ENCODE measurements at regions not wholly inside any gene's neighbourhood (a gene's known extent, or its start where the extent isn't known, plus 50 kb on each side); places are given as distances from the start of the nearest gene placed in this dataset.

DNA sequence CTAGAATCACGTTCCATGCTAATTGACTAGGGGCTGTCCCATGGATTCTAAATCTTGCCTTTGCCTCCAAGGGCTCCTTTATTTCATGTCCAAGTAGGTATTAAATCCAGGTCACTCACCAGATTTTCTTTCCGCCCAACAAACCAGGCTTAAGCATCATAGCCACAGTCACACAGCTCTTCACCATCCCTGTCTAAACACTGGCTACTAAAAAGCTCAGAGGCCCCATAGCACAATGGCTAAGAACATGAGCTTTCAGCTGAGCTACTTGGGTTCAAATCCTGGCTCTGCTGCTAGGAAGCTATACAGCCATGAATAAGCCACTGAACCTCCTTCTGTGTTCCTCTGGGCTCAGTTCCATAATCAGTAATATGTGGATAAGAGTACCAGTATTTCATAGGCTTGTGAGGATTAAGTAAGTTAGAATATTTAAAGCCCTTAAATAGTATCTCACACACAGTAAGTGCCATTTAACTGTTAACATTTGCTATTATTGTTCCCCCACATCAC lies 277.2 kb upstream of the GJB5 start:
- peaks cover 13% of the 10 kb centered on the region for H3K27me3 Mint-ChIP-seq (ENCODE audit: low read depth)
- H3K4me1 Mint-ChIP-seq: no peaks in the 10 kb centered on the region
- DNase-seq (ENCODE audit: low spot score in 2 of 2, unreplicated experiment in 2 of 2): no peak

DNA sequence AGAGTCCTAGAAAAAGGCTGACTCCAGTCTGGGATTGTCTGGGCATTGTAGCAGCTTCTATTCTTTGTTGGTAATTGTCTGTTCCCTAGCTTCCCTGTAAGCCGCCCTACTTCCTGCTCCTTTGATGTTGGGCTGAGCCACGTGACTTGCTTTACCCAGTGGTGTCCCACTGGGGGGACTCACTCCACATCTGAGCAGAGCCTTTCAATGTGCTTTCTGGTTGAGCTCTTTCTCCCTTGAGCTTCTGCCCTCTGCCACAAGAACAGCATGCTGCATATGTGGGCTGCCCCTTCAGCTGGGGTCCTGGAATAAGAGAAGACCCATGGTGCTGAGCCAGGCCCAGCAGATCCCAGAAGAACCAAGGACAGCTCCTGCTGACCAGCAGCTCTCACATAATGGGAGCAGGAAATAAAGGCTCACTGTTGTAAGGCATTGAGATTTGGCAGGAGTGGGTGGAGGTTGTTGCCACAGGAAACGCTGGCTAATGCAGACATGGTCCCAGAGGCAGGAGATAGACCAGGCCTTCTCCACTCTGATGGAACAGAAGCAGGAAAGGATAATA lies 276.3 kb upstream of the GJB5 start:
- Mint-ChIP-seq H3K4me1 (no peaks in the 10 kb centered on the region), H3K36me3 (no peaks in the 10 kb centered on the region), H3K9me3 (peaks cover 5% of the 10 kb centered on the region), H3K27ac (no peak overlapping the region), H3K27me3 (ENCODE audit: low read depth) (peaks cover 8% of the 10 kb centered on the region), H3K4me3 (no peak overlapping the region)
- DNase-seq (ENCODE audit: low spot score in 2 of 2, unreplicated experiment in 2 of 2): no peak
- TF ChIP-seq, protein P1, sequence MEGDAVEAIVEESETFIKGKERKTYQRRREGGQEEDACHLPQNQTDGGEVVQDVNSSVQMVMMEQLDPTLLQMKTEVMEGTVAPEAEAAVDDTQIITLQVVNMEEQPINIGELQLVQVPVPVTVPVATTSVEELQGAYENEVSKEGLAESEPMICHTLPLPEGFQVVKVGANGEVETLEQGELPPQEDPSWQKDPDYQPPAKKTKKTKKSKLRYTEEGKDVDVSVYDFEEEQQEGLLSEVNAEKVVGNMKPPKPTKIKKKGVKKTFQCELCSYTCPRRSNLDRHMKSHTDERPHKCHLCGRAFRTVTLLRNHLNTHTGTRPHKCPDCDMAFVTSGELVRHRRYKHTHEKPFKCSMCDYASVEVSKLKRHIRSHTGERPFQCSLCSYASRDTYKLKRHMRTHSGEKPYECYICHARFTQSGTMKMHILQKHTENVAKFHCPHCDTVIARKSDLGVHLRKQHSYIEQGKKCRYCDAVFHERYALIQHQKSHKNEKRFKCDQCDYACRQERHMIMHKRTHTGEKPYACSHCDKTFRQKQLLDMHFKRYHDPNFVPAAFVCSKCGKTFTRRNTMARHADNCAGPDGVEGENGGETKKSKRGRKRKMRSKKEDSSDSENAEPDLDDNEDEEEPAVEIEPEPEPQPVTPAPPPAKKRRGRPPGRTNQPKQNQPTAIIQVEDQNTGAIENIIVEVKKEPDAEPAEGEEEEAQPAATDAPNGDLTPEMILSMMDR (IDR thresholded peaks at IDR 0.05; ENCODE audit: unreplicated experiment): no peak

More for the DNA sequence above, 277.2 kb upstream of the GJB5 start:
- no peak overlapping the region for H3K27ac Mint-ChIP-seq
- TF ChIP-seq, protein P1 (IDR thresholded peaks at IDR 0.05; ENCODE audit: unreplicated experiment): no peak
- peaks cover 5% of the 10 kb centered on the region for H3K9me3 Mint-ChIP-seq
- H3K4me3 Mint-ChIP-seq: no peak overlapping the region
- no peaks in the 10 kb centered on the region for H3K36me3 Mint-ChIP-seq

DNA sequence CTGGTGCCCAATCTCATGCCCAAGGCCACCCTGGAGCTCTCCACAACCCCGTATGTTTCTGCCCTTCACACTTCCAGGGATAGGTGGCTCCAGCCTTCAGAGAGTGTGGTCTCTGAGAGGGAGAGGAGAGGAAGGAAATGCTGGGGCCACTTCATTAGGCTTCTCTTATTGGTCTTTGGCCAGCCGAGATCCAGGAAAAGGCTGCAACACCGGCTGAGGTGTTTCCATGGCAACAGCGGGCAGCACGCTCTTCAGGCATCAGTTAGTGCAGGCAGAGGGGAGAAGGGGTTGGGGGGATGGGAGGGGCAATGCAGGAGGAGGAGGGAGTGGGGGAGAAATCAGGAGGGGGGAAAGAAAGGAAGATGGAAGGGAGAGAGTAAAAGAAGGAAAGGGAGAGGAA lies 275.1 kb upstream of the GJB5 start:
- no peaks in the 10 kb centered on the region for H3K4me1 Mint-ChIP-seq
- no peaks in the 10 kb centered on the region for H3K36me3 Mint-ChIP-seq
- H3K27me3 Mint-ChIP-seq (ENCODE audit: low read depth): peaks cover 6% of the 10 kb centered on the region
- TF ChIP-seq, protein P1 (IDR thresholded peaks at IDR 0.05; ENCODE audit: unreplicated experiment): no peak
- no peak overlapping the region for H3K27ac Mint-ChIP-seq
- no peak overlapping the region for H3K4me3 Mint-ChIP-seq
- no peak for DNase-seq (ENCODE audit: low spot score in 2 of 2, unreplicated experiment in 2 of 2)
- peaks cover 8% of the 10 kb centered on the region for H3K9me3 Mint-ChIP-seq

DNA sequence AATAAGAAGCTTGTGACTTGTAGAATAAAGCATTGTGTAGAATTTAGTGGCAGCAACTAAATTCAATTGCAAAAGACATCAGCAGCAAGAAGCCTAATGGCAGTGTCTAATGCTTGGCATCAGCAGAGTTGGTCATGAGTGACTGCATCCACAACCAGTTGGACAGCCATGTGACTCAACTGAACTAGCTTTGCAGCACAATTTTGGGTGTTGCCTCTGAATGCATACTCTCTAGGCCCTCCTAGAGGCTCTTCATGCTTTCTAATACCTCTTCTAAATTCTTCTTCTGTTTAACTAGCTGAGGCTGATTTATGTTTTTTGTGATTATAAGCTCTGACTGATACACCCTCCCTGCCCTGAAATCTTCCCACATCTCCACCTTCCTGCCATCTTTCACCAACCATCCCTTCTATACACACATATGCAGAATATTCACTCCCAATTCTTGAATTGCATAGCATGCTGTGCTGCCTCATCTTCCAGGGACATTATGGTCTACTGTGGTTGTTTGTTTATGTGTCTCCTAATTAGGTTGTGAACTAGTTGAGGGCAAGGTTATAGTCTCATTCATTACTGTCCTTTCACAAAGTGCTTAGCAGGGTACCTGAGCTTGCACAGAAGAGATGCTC lies 266.7 kb upstream of the GJB5 start:
- Mint-ChIP-seq H3K27ac (no peak overlapping the region), H3K27me3 (ENCODE audit: low read depth) (no peaks in the 10 kb centered on the region), H3K4me3 (no peak overlapping the region), H3K4me1 (no peaks in the 10 kb centered on the region), H3K9me3 (peaks cover 67% of the 10 kb centered on the region), H3K36me3 (no peaks in the 10 kb centered on the region)
- TF ChIP-seq, protein P1 (IDR thresholded peaks at IDR 0.05; ENCODE audit: unreplicated experiment): no peak
- no peak for DNase-seq (ENCODE audit: low spot score in 2 of 2, unreplicated experiment in 2 of 2)

DNA sequence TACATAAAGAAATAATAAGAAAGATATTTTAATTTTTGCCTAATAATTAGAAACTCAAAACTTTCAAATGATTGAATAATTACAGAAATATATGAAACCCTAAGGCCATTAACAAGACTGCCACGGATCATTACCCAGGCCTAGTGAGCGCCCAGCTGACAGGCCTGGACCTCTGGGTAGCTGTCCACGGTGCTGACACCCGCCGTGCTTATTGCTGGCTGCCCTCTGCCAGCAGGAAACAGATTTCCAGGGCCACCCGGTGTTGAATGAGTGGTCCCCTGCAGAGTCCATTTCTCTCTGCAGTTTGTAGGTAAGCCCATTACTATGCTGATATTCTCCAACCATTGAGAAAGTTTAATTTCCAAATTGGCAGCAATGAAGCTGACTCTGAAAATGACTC lies 254.4 kb upstream of the GJB5 start:
- TF ChIP-seq, protein P1 (IDR thresholded peaks at IDR 0.05; ENCODE audit: unreplicated experiment): no peak
- peaks cover 17% of the 10 kb centered on the region for H3K9me3 Mint-ChIP-seq
- no peaks in the 10 kb centered on the region for H3K4me1 Mint-ChIP-seq
- peak; percentile 50 to 68 for DNase-seq (ENCODE audit: low spot score in 2 of 2, unreplicated experiment in 2 of 2)
- no peaks in the 10 kb centered on the region for H3K36me3 Mint-ChIP-seq
- H3K27me3 Mint-ChIP-seq (ENCODE audit: low read depth): peaks cover 3% of the 10 kb centered on the region
- H3K27ac Mint-ChIP-seq: no peak overlapping the region
- no peak overlapping the region for H3K4me3 Mint-ChIP-seq

Data from mesothelial cell of epicardium (in vitro differentiated cells).